ENCODE measurements at regions not wholly inside any gene's neighbourhood (a gene's known extent, or its start where the extent isn't known, plus 50 kb on each side); places are given as distances from the start of the nearest gene placed in this dataset.

DNA sequence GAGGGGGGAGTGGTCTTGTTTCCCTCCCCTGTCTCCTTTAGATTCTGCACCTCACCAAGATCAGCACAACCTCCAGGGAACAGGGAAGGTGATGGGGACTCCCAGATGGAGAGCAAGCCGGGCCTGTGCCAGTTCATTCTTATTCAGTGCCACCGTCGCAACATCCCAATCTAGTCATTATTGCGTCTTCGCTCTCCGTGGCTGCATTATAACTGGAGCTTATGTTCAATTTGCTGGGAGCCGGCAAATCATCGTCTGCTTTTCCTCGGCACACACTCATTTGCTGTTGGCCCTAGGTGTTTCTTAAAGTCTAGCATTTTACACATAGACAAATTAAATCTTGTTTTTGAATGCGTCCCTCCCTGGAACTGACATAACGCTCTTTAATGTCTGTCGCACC is 1269.7 kb downstream of the BRD1 start:
- DNase-seq (ENCODE audit: insufficient read length, low spot score) (no peak), FAIRE-seq (no peak)
- TF ChIP-seq POLR2A (IDR thresholded peaks at IDR 0.05; ENCODE audit: low read depth, low read length), result no peak
- no peak for TF ChIP-seq SPI1 (IDR thresholded peaks at IDR 0.05; ENCODE audit: low read depth, low read length)
- TF ChIP-seq PAX5 (IDR thresholded peaks at IDR 0.05; ENCODE audit: insufficient read depth, low read length, severe bottlenecking), result no peak
- no peak for TF ChIP-seq POU2F2 (IDR thresholded peaks at IDR 0.05; ENCODE audit: low read depth, low read length)
- TF ChIP-seq POLR2AphosphoS5 (IDR thresholded peaks at IDR 0.05; ENCODE audit: low read depth, low read length), result no peak

DNA sequence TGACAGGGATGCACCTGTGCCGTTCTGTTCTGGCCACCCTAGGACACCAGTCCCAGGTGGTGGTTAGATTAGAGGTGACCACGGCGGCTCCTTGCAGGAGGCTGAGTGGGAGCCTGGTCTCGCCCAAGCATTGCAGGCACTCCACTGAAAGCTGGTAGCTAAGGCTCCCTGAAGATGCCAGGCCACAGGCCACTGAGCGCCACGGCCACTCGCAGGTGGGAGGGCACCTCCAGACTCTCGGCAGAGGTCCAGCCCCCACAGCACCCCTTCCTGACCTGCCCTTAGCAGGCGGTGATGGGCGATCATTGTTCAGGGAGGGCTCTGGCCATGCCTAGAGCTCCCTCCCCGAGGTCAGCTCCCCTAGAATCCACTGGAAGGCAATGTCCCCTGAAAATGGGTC is 1270.2 kb downstream of the BRD1 start:
- TF ChIP-seq SPI1 (IDR thresholded peaks at IDR 0.05; ENCODE audit: low read depth, low read length) (no peak), POLR2AphosphoS5 (IDR thresholded peaks at IDR 0.05; ENCODE audit: low read depth, low read length) (no peak), TAF1 (IDR thresholded peaks at IDR 0.05; ENCODE audit: low read depth, low read length) (no peak), POU2F2 (IDR thresholded peaks at IDR 0.05; ENCODE audit: low read depth, low read length) (no peak), POLR2A (IDR thresholded peaks at IDR 0.05; ENCODE audit: low read depth, low read length) (no peak), PAX5 (IDR thresholded peaks at IDR 0.05; ENCODE audit: insufficient read depth, low read length, severe bottlenecking) (no peak)
- FAIRE-seq (no peak), DNase-seq (ENCODE audit: insufficient read length, low spot score) (no peak)

DNA sequence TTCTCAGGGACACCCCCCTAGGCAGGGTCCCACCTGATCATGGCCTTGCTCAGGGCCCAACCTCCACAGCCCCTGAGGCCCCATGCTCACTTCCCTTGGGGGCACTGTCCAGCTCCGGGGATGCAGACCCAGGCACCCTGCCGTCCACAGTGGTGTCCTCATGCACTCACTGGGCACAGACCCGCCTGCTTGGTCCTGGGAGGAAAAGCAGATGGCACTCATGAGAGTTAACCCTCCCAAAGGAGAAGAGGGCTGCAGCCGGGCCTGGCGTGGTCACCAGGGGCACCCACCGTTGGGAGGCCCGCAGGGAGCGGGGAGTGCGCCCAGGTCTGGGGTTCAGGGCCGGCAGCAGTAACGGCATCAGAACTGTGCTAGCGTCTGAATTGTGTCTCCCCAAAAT is 1270.9 kb downstream of the BRD1 start:
- DNase-seq (ENCODE audit: insufficient read length, low spot score), result no peak
- no peak for FAIRE-seq
- no peak for TF ChIP-seq TAF1 (IDR thresholded peaks at IDR 0.05; ENCODE audit: low read depth, low read length)
- no peak for TF ChIP-seq PAX5 (IDR thresholded peaks at IDR 0.05; ENCODE audit: insufficient read depth, low read length, severe bottlenecking)
- TF ChIP-seq POU2F2 (IDR thresholded peaks at IDR 0.05; ENCODE audit: low read depth, low read length), result no peak
- TF ChIP-seq POLR2AphosphoS5 (IDR thresholded peaks at IDR 0.05; ENCODE audit: low read depth, low read length), result no peak
- TF ChIP-seq POLR2A (IDR thresholded peaks at IDR 0.05; ENCODE audit: low read depth, low read length), result no peak
- no peak for TF ChIP-seq SPI1 (IDR thresholded peaks at IDR 0.05; ENCODE audit: low read depth, low read length)

DNA sequence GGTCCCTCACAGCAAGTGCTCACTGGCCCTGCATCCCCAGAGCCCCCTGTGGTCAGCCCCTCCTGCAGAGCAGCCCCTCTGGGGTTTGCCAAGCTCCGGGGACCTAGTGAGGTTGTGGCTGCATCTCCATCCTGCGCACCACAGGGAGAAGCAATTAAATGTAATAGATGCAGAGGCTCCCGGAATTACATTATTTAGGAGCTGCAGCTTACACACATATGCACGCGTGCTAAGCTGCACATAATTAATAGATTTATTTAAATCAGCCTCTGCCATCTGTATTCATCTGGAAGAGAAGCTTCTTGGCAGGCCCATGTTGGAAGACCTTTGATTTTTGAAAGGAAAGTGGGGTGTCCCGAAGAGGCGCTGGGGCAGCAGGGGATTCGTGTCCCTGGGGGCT is 1271.5 kb downstream of the BRD1 start:
- FAIRE-seq (no peak), DNase-seq (ENCODE audit: insufficient read length, low spot score) (no peak)
- TF ChIP-seq SPI1 (IDR thresholded peaks at IDR 0.05; ENCODE audit: low read depth, low read length) (no peak), TAF1 (IDR thresholded peaks at IDR 0.05; ENCODE audit: low read depth, low read length) (no peak), POU2F2 (IDR thresholded peaks at IDR 0.05; ENCODE audit: low read depth, low read length) (no peak)

DNA sequence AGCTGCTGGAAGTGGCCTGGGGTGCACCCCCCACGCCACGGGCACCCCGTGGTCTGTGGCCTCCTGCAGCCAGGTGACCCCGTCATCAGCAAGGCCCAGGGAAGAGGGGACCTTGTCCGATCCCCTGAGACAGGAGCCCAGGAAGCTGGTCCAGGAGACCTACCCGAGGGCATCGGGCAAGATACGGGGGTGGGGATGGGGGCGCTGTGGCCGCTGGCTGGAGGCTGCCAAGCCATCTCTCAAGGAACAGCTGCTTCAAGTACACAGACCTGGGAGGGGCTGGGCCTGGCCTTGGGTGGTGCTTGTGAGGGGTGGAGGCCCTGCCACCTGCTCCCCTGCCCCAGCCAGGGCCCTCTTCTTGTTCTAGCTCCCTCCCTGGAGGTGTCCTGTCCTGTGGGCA is 1272.1 kb downstream of the BRD1 start:
- FAIRE-seq (no peak), DNase-seq (ENCODE audit: insufficient read length, low spot score) (no peak)
- TF ChIP-seq POLR2A (IDR thresholded peaks at IDR 0.05; ENCODE audit: low read depth, low read length) (no peak), POU2F2 (IDR thresholded peaks at IDR 0.05; ENCODE audit: low read depth, low read length) (no peak), TAF1 (IDR thresholded peaks at IDR 0.05; ENCODE audit: low read depth, low read length) (no peak), SPI1 (IDR thresholded peaks at IDR 0.05; ENCODE audit: low read depth, low read length) (no peak), PAX5 (IDR thresholded peaks at IDR 0.05; ENCODE audit: insufficient read depth, low read length, severe bottlenecking) (no peak), POLR2AphosphoS5 (IDR thresholded peaks at IDR 0.05; ENCODE audit: low read depth, low read length) (no peak)

DNA sequence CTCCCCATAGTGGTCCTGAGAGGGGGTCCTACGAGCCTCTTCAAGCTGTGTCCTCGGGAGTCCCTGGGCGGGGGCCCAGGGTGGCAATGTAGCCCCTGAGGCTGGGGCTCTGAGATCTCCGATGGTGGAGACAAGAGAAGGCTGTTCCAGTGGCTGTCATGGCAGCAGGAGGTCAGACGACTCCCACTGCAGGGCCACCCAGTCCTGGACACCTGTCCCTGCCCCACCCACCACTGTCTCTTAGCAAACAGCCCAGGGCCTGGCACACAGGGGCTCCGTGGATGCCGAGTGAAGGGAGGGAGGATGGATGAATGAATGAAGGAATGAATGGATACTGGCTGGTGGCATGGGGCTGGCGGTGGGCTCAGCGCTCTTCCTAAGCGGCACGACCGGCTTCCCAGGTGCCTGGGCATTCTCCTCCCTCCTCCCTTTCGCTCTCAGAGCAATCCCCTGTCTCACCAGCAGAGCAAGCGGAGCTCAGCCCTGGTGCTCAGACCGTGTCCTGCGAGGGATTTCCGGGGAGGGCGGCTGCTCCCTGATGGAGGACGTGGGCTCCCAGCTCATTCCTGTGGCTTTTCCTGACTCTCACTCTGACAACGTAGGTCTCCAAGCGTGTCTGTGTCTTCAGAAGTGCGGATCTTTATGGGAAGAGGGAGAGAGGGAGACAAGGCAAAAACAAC is 1272.6 kb downstream of the BRD1 start:
- no peak for TF ChIP-seq POLR2AphosphoS5 (IDR thresholded peaks at IDR 0.05; ENCODE audit: low read depth, low read length)
- TF ChIP-seq SPI1 (IDR thresholded peaks at IDR 0.05; ENCODE audit: low read depth, low read length), result no peak
- TF ChIP-seq POLR2A (IDR thresholded peaks at IDR 0.05; ENCODE audit: low read depth, low read length), result no peak
- no peak for TF ChIP-seq TAF1 (IDR thresholded peaks at IDR 0.05; ENCODE audit: low read depth, low read length)
- no peak for TF ChIP-seq PAX5 (IDR thresholded peaks at IDR 0.05; ENCODE audit: insufficient read depth, low read length, severe bottlenecking)
- TF ChIP-seq POU2F2 (IDR thresholded peaks at IDR 0.05; ENCODE audit: low read depth, low read length), result no peak
- DNase-seq (ENCODE audit: insufficient read length, low spot score) (no peak), FAIRE-seq (no peak)

DNA sequence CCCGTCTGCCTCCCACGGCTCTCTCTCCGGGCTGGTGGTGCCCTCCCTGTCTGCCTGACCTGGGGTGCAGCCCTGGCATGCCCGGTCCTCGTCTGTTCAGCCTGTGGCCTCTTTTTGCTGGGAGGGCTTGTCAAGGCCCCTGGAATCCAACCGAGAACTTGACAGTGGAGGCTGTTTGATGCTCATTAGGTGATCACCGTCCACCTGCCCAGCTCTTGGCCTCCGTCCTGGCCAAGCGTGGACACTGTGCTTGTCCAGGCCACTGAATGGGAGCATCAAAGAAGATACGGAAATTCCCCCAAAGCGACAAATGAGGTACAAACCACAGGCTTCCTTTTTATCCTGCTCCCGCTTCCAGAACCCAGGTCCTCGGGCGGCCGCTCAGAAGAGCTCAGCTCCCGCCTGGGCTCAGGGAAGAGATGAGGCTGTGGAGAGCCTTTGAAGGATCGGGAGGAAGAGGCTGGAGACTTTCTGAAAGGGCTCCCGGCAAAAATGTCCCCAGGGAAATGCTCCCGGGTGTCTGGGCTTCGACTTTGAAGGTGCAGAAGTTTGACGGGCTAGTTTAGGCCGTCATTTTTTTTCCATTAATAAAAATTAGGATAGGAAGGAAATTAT is 1273.9 kb downstream of the BRD1 start:
- FAIRE-seq (no peak), DNase-seq (ENCODE audit: insufficient read length, low spot score) (no peak)
- TF ChIP-seq POLR2AphosphoS5 (IDR thresholded peaks at IDR 0.05; ENCODE audit: low read depth, low read length), result no peak
- no peak for TF ChIP-seq SPI1 (IDR thresholded peaks at IDR 0.05; ENCODE audit: low read depth, low read length)
- TF ChIP-seq POU2F2 (IDR thresholded peaks at IDR 0.05; ENCODE audit: low read depth, low read length), result no peak

DNA sequence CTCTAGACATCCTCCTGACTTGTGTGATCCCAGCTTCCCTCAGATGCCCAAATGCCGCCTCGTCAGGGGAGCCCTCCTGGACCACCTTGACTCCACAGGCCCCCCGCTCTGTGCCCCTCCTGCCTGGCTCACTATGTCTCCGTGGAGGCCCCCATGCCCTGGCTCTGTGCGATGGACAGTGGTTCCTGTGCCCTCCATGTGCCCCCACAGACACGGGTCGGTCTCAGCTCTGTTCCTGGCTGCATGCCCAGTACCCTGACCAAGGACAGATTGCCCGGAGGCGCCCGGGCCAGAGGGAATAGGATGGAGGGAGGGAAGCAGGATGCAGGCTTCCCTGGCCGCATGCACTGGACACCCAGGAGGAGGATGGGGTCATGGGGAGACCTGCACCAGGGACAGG is 1274.6 kb downstream of the BRD1 start:
- DNase-seq (ENCODE audit: insufficient read length, low spot score) (no peak), FAIRE-seq (no peak)
- TF ChIP-seq PAX5 (IDR thresholded peaks at IDR 0.05; ENCODE audit: insufficient read depth, low read length, severe bottlenecking), result no peak
- no peak for TF ChIP-seq TAF1 (IDR thresholded peaks at IDR 0.05; ENCODE audit: low read depth, low read length)
- no peak for TF ChIP-seq POLR2A (IDR thresholded peaks at IDR 0.05; ENCODE audit: low read depth, low read length)

DNA sequence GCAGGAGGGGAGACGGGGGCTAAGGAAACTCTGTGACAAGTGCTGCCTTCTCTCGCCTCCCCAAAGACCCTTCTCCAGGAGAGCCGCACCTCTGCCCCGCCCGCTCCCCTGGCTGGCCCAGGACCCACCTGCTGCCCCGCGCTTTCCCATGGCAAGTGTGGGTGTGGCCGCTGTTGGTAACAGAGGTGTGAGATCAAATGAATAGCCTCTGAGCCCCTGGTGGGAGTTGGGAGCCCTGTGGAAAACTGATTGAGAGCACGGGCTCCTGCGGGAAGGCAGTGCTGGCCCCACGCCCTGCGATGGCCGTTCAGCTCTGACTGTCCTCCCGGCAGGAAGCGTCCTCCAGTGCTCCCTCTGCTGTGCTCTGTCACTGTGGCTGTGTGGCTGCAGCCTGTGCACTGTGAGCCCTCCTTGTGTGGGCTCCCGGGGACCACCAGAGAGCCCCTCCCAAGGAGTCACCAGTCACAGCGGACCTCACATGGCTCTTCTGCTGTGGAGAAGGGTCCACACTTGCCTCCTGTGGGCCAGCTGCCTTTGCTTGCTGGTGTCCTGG is 1275.9 kb downstream of the BRD1 start:
- no peak for TF ChIP-seq POLR2AphosphoS5 (IDR thresholded peaks at IDR 0.05; ENCODE audit: low read depth, low read length)
- no peak for TF ChIP-seq SPI1 (IDR thresholded peaks at IDR 0.05; ENCODE audit: low read depth, low read length)
- no peak for TF ChIP-seq POLR2A (IDR thresholded peaks at IDR 0.05; ENCODE audit: low read depth, low read length)
- no peak for TF ChIP-seq PAX5 (IDR thresholded peaks at IDR 0.05; ENCODE audit: insufficient read depth, low read length, severe bottlenecking)
- no peak for TF ChIP-seq POU2F2 (IDR thresholded peaks at IDR 0.05; ENCODE audit: low read depth, low read length)
- TF ChIP-seq TAF1 (IDR thresholded peaks at IDR 0.05; ENCODE audit: low read depth, low read length), result no peak
- DNase-seq (ENCODE audit: insufficient read length, low spot score) (no peak), FAIRE-seq (no peak)

DNA sequence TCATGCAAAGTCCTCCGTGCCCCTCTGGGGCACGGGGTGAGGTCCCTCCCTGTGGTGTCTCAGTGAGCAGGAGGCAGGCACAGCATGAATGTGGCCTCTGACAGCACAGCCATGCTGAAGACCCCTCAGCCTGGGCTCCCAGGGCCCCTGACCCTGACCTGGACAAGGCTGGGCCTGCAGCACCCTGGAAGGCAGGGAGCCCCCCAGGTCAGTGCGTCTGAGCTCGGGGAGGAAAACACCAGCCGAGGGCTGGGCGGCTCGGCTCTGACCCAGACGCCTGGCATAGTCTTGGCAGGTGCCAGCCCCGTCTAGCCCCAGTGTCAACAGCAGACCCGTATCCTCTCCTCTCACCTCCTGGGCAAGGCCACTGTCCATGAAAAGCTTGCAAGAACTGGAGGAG is 1276.6 kb downstream of the BRD1 start:
- FAIRE-seq (no peak), DNase-seq (ENCODE audit: insufficient read length, low spot score) (no peak)
- TF ChIP-seq POLR2A (IDR thresholded peaks at IDR 0.05; ENCODE audit: low read depth, low read length) (no peak), TAF1 (IDR thresholded peaks at IDR 0.05; ENCODE audit: low read depth, low read length) (no peak), POLR2AphosphoS5 (IDR thresholded peaks at IDR 0.05; ENCODE audit: low read depth, low read length) (no peak), POU2F2 (IDR thresholded peaks at IDR 0.05; ENCODE audit: low read depth, low read length) (no peak), SPI1 (IDR thresholded peaks at IDR 0.05; ENCODE audit: low read depth, low read length) (no peak), PAX5 (IDR thresholded peaks at IDR 0.05; ENCODE audit: insufficient read depth, low read length, severe bottlenecking) (no peak)

Data from GM12891 (cell line).